Vagina (tissue), 2 donors: ENCODE measurements at regions not wholly inside any gene's neighbourhood (a gene's known extent, or its start where the extent isn't known, plus 50 kb on each side); places are given as distances from the start of the nearest gene placed in this dataset.

Experiments used
- DNase-seq, 2 donors: peaks; one replicate each; pipeline ENCODE4 v3.0.0-alpha.2; 2017; ENCODE audit errors: extremely low spot score in 2 of 2
- H3K27ac ChIP-seq: fragments of 200-600 bp; sonication (generic); one replicate; pipeline ENCODE4 v1.5.1; 2019
- H3K27me3 ChIP-seq: fragments of 200-600 bp; sonication (generic); one replicate; pipeline ENCODE4 v1.5.1; 2019
- H3K36me3 ChIP-seq, 2 donors: fragments of 200-600 bp; sonication (generic); one replicate each; pipeline ENCODE4 v1.5.1; 2017 to 2019
- H3K4me1 ChIP-seq: fragments of 200-600 bp; sonication (generic); one replicate; pipeline ENCODE4 v1.5.1; 2019
- H3K4me3 ChIP-seq, 2 donors: fragments of 200-600 bp; sonication (generic); 1 replicate in 1 of 2; 2 replicates in 1 of 2; pipeline ENCODE4 v1.5.1; 2016 to 2019
- H3K9me3 ChIP-seq: fragments of 200-600 bp; sonication (generic); one replicate; pipeline ENCODE4 v1.5.1; 2019
- POLR2A ChIP-seq, 2 donors: fragments of 450-650 bp; IDR thresholded peaks; one replicate each; pipeline ENCODE4 v1.6.1; 2017; ENCODE audit warnings: antibody characterized with exemption in 2 of 2, mild to moderate bottlenecking in 2 of 2, moderate library complexity in 2 of 2
- POLR2AphosphoS5 ChIP-seq, 2 donors: sonication (generic); formaldehyde crosslinking; IDR thresholded peaks; one replicate each; pipeline ENCODE4 v1.9.0; 2017; ENCODE audit warnings: antibody characterized with exemption in 2 of 2, mild to moderate bottlenecking in 2 of 2, low read depth in 1 of 2; ENCODE audit not compliant: insufficient read depth in 1 of 2
- intact Hi-C: fragments of 100-400 bp; cut with DNase I; formaldehyde crosslinking; loops from one replicate; pipeline ENCODE4 v1.15.1; 2023
- TF ChIP-seq, protein P1 (sequence below), 3 experiments: fragments of 450-650 bp in 2 of 3; fragments of 200-600 bp in 1 of 3; sonication (generic) in 1 of 3; IDR thresholded peaks; one replicate each; pipeline ENCODE4 v1.5.1; 2017 to 2019; ENCODE audit warnings: antibody characterized with exemption in 3 of 3, mild to moderate bottlenecking in 2 of 3, moderate library complexity in 2 of 3

DNA sequence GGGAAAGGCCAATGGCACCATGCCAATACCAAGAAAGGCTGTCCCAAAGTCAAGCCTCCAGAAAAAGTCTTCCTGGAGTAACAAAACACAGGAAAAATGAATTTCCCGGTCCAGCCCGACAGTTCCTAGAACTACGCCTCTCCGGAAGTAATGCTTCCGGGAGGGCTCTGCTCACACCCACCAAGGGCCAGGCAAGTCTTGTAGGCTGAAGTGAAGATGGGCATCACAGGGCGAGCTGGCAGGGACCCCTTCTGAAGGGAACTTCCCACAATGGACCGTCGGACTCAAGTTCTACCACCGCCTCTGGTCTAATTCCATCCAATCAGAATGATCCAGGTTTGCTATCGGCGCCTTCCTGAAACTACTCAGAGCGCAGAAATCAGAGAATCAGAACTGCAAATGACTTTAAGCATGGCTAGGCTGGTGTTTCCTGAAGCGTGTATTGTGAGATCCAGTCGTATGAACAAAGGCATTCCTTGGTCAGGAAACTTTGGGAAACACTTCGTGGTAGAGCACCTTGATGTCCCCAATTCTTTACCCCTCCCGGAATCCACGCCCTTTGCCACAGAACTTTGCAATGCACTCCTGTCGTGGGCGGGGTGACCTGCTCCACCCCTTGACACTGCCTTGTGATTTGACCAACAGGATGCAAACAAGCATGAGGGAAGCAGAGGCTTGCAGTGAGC lies 127.8 kb downstream of the BCOR start:
- Histone ChIP-seq H3K4me1 (no peaks in the 10 kb centered on the region), H3K4me3 (no peak overlapping the region), H3K27ac (no peak overlapping the region), H3K9me3 (no peaks in the 10 kb centered on the region), H3K27me3 (no peaks in the 10 kb centered on the region), H3K36me3 (no peaks in the 10 kb centered on the region)
- intact Hi-C loops, result no loop called here
- TF ChIP-seq POLR2AphosphoS5 (IDR thresholded peaks at IDR 0.05; ENCODE audit: insufficient read depth in 1 of 2, low read depth in 1 of 2) (no peak), POLR2A (IDR thresholded peaks at IDR 0.05) (no peak)
- TF ChIP-seq, protein P1, sequence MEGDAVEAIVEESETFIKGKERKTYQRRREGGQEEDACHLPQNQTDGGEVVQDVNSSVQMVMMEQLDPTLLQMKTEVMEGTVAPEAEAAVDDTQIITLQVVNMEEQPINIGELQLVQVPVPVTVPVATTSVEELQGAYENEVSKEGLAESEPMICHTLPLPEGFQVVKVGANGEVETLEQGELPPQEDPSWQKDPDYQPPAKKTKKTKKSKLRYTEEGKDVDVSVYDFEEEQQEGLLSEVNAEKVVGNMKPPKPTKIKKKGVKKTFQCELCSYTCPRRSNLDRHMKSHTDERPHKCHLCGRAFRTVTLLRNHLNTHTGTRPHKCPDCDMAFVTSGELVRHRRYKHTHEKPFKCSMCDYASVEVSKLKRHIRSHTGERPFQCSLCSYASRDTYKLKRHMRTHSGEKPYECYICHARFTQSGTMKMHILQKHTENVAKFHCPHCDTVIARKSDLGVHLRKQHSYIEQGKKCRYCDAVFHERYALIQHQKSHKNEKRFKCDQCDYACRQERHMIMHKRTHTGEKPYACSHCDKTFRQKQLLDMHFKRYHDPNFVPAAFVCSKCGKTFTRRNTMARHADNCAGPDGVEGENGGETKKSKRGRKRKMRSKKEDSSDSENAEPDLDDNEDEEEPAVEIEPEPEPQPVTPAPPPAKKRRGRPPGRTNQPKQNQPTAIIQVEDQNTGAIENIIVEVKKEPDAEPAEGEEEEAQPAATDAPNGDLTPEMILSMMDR (IDR thresholded peaks at IDR 0.05), result no peak
- no peak for DNase-seq

DNA sequence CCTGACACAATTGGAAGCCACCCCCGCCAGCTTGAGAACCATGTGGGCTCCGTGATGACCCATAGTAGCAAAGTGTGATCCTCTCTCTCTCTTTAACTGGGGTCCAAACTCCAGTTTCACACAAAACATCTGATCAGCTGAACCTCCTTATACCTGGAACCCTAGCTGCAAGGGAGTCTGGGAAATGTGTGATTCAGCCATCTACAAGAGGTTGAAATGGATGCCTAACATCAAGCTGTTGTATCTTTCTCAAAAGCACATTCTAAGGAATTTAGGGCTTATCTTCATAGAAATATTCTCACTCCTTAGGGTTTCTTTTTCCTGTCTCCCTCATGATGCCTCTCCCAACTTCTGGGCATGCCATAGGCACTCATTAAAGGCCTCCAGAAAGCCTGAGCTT lies 126.0 kb downstream of the BCOR start:
- no peaks in the 10 kb centered on the region for H3K36me3 ChIP-seq
- intact Hi-C loops, result no loop called here
- TF ChIP-seq, protein P1 (IDR thresholded peaks at IDR 0.05), result no peak
- TF ChIP-seq POLR2A (IDR thresholded peaks at IDR 0.05) (no peak), POLR2AphosphoS5 (IDR thresholded peaks at IDR 0.05; ENCODE audit: insufficient read depth in 1 of 2, low read depth in 1 of 2) (no peak)
- H3K4me3 ChIP-seq, result no peak overlapping the region
- no peaks in the 10 kb centered on the region for H3K27me3 ChIP-seq
- DNase-seq, result no peak
- no peaks in the 10 kb centered on the region for H3K9me3 ChIP-seq
- no peaks in the 10 kb centered on the region for H3K4me1 ChIP-seq
- no peak overlapping the region for H3K27ac ChIP-seq

DNA sequence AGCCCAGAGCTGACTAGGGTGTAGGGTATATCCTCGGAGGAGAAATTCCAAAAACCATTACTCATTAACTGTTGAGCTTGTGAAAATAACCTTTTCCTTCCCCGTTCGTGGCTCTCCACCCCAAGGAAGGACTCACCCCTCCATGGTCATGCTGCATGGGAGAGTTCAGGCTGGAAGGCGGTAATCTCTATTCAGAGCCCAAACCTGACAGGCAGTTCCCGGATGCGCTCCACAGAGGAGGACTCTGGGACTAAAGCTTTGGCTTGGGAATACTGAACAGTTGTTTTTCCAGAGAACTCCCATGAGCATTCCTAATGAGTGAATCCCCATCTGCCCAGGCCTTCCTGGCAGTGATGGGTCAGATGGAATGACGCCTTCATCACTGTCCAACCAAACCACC lies 125.4 kb downstream of the BCOR start:
- Histone ChIP-seq H3K4me1 (no peaks in the 10 kb centered on the region), H3K36me3 (no peaks in the 10 kb centered on the region)

DNA sequence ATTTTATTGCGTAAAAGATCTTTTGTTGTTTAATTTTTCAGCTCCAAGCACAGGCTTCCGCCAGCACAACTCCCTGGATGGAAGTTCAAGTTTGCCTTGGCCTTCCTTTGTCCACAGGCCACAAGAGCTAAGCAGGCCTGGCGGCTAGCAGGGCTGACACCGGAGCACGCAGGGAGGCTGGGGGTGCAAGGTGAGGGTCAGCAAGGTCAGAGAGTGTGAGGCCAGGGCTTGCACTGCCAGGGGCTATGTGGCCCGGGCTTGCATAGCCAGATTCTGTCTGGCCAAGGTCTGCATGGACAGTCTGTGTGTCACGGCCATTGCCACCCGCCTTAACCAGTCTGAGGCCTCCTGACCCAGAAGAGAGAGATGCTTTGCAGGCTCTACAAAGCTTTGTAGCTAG lies 123.9 kb downstream of the BCOR start:
- Histone ChIP-seq H3K36me3 (no peaks in the 10 kb centered on the region), H3K9me3 (no peaks in the 10 kb centered on the region), H3K27me3 (no peaks in the 10 kb centered on the region), H3K27ac (no peak overlapping the region), H3K4me1 (no peaks in the 10 kb centered on the region), H3K4me3 (no peak overlapping the region)
- TF ChIP-seq POLR2A (IDR thresholded peaks at IDR 0.05), result no peak
- TF ChIP-seq POLR2AphosphoS5 (IDR thresholded peaks at IDR 0.05; ENCODE audit: insufficient read depth in 1 of 2, low read depth in 1 of 2), result no peak
- TF ChIP-seq, protein P1 (IDR thresholded peaks at IDR 0.05), result no peak
- DNase-seq, result no peak
- intact Hi-C loops, result no loop called here

More for the DNA sequence above, 125.4 kb downstream of the BCOR start:
- Histone ChIP-seq H3K4me3 (no peak overlapping the region), H3K9me3 (no peaks in the 10 kb centered on the region), H3K27me3 (no peaks in the 10 kb centered on the region), H3K27ac (no peak overlapping the region)
- intact Hi-C loops, result no loop called here
- DNase-seq, result no peak
- TF ChIP-seq POLR2A (IDR thresholded peaks at IDR 0.05), result no peak
- TF ChIP-seq POLR2AphosphoS5 (IDR thresholded peaks at IDR 0.05; ENCODE audit: insufficient read depth in 1 of 2, low read depth in 1 of 2), result no peak

DNA sequence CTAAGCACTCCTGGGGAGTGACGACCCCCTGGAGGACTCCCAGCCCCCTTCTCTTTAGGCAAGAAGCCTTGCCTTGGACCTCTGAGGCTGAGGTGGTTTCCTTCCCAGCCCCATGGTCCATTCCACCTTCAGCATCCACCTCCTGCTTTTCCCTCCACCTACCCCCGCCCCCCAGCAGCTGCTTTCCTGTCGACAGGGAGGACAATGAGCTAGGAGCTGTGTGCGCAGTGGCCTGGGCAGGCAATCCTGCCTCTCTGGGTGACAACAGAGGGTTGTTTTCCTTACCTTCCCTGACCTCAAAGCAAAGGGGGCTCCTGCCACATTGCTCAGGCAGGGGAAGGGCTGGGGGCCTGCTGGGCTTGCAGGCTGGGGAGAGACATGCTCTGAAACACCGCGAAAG lies 123.5 kb downstream of the BCOR start:
- intact Hi-C loops, result no loop called here
- TF ChIP-seq POLR2AphosphoS5 (IDR thresholded peaks at IDR 0.05; ENCODE audit: insufficient read depth in 1 of 2, low read depth in 1 of 2) (no peak), POLR2A (IDR thresholded peaks at IDR 0.05) (no peak)
- no peaks in the 10 kb centered on the region for H3K9me3 ChIP-seq

DNA sequence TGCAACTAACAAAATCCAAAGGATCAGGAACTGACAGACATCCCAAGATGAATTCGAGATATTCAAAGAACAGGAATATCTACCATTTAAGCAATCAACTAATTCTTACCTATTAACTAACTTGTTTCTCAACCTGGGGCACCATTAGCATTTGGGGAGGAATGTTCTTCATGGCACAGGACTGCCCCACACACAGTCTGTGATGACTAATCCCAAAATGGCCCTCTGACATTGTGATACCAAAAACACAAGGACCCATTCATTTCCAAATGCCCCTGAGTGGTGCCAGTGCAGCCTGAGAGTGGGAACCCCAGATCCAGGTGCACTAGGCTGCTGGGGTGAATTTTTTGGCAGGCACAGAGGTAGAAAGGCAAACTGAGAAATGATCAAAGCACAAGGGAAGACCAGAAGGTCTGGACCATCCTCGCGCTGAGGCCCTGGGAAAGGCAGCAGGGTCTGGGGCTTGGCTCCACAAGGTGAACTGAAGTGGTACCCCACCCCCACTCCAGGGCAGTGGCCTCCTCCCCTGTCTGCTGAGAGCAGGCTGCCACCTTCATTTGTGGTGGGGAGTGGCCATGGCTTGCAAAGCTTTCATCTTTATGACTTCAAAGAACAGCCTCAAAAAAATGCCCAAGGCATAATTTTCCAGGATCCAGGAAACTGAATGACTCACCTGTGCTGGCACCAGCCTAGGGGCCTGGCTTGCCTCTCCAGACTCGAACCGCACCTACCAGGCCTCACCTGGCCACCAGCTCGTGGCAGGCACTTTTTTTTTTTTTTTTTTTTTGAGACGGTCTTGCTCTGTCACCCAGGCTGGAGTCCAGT lies 122.4 kb downstream of the BCOR start:
- TF ChIP-seq POLR2AphosphoS5 (IDR thresholded peaks at IDR 0.05; ENCODE audit: insufficient read depth in 1 of 2, low read depth in 1 of 2) (no peak), POLR2A (IDR thresholded peaks at IDR 0.05) (no peak)
- TF ChIP-seq, protein P1 (IDR thresholded peaks at IDR 0.05), result no peak
- Histone ChIP-seq H3K36me3 (no peaks in the 10 kb centered on the region), H3K9me3 (no peaks in the 10 kb centered on the region), H3K27me3 (no peaks in the 10 kb centered on the region), H3K4me1 (no peaks in the 10 kb centered on the region), H3K27ac (no peak overlapping the region), H3K4me3 (no peak overlapping the region)
- DNase-seq, result no peak
- intact Hi-C loops, result no loop called here

More for the DNA sequence above, 123.5 kb downstream of the BCOR start:
- Histone ChIP-seq H3K27ac (no peak overlapping the region), H3K27me3 (no peaks in the 10 kb centered on the region), H3K36me3 (no peaks in the 10 kb centered on the region), H3K4me3 (no peak overlapping the region), H3K4me1 (no peaks in the 10 kb centered on the region)
- DNase-seq, result no peak
